Esophagus squamous epithelium (tissue), 5 donors: ENCODE measurements at regions not wholly inside any gene's neighbourhood (a gene's known extent, or its start where the extent isn't known, plus 50 kb on each side); places are given as distances from the start of the nearest gene placed in this dataset.

Experiments
- DNase-seq: peaks from one replicate; lab custom pipeline; 2025; lab: John Stamatoyannopoulos, UW
- H3K27ac ChIP-seq, 4 donors: fragments of 200-600 bp; sonication (generic); one replicate each; pipeline ENCODE4 v1.5.1; 2016 to 2019; ENCODE audit warnings: mild to moderate bottlenecking in 1 of 4
- H3K27me3 ChIP-seq, 4 donors: fragments of 200-600 bp; sonication (generic); 1 replicate in 3 of 4; 2 replicates in 1 of 4; pipeline versions ENCODE4 v1.5.1 to v1.6.0; 2017 to 2021; ENCODE audit warnings: antibody characterized with exemption in 1 of 4
- H3K36me3 ChIP-seq, 3 donors: fragments of 200-600 bp; sonication (generic); one replicate each; pipeline ENCODE4 v1.5.1; 2016 to 2019
- H3K4me1 ChIP-seq, 3 donors: fragments of 200-600 bp; sonication (generic); one replicate each; pipeline ENCODE4 v1.5.1; 2017 to 2019
- H3K4me3 ChIP-seq, 4 donors: fragments of 200-600 bp; sonication (generic); 1 replicate in 3 of 4; 2 replicates in 1 of 4; pipeline ENCODE4 v1.5.1; 2016 to 2019; ENCODE audit warnings: mild to moderate bottlenecking in 2 of 4, moderate library complexity in 1 of 4
- H3K9me3 ChIP-seq, 3 donors: fragments of 200-600 bp; sonication (generic); one replicate each; pipeline ENCODE4 v1.5.1; 2016 to 2019
- CTCF ChIP-seq, 6 experiments: fragments of 450-650 bp in 4 of 6; fragments of 200-600 bp in 2 of 6; sonication (generic) in 2 of 6; IDR thresholded peaks; one replicate each; pipeline ENCODE4 v1.5.1; 2016 to 2019; ENCODE audit warnings: antibody characterized with exemption in 6 of 6, mild to moderate bottlenecking in 4 of 6, moderate library complexity in 4 of 6
- POLR2A ChIP-seq, 4 donors: fragments of 450-650 bp; IDR thresholded peaks; one replicate each; pipeline ENCODE4 v1.6.1; 2017; ENCODE audit warnings: antibody characterized with exemption in 4 of 4, mild to moderate bottlenecking in 4 of 4, moderate library complexity in 3 of 4
- WGBS, 2 donors: methylation state at CpG; one replicate each; pipeline ENCODE4 v1.1.5; 2018; 5-methylcytosine and 5-hydroxymethylcytosine counted together
- intact Hi-C: fragments of 100-400 bp; cut with DNase I; formaldehyde crosslinking; loops from one replicate; pipeline ENCODE4 v1.15.0; 2022
- donor health status: DM: yes; HTN: yes; CAD: no.

GRCh38 chr2:190785334-190785733 lies 95.3 kb upstream of the GLS start:
- Histone ChIP-seq H3K4me1 (peaks cover 0 to 12% (median 0%) of the 10 kb centered on the region in 3 donors), H3K36me3 (no peaks in the 10 kb centered on the region), H3K27ac (no peak overlapping the region), H3K9me3 (peaks cover 0 to 5% (median 0%) of the 10 kb centered on the region in 3 donors), H3K4me3 (no peak overlapping the region), H3K27me3 (peaks cover 0 to 4% (median 0%) of the 10 kb centered on the region in 4 donors)
- DNase-seq = no peak
- no peak for TF ChIP-seq CTCF (IDR thresholded peaks at IDR 0.05)
- no peak for TF ChIP-seq POLR2A (IDR thresholded peaks at IDR 0.05)
- WGBS, 2 donors = 38 to 86% methylated on average over 1 to 2 of the region's 2 CpGs
- intact Hi-C loops = loop anchor here (10.0 kb wide), 1 partner anchor 239 kb away; no protein-coding TSS in a partner anchor

- Histone ChIP-seq H3K4me1 (peaks cover 0 to 20% (median 2%) of the 10 kb centered on the region in 3 donors), H3K4me3 (no peak overlapping the region), H3K9me3 (peaks cover 0 to 5% (median 0%) of the 10 kb centered on the region in 3 donors), H3K27me3 (no peaks in the 10 kb centered on the region), H3K36me3 (no peaks in the 10 kb centered on the region), H3K27ac (no peak overlapping the region)
- 21 to 31% methylated on average over 1 to 3 of the region's 4 CpGs for WGBS, 2 donors
- TF ChIP-seq POLR2A (IDR thresholded peaks at IDR 0.05) (no peak), CTCF (IDR thresholded peaks at IDR 0.05) (no peak)
- intact Hi-C loops = loop anchor here (10.0 kb wide), 1 partner anchor 238 kb away; no protein-coding TSS in a partner anchor
- no peak for DNase-seq
Observed at GRCh38 chr2:190786404-190787166, 94.0 kb upstream of the GLS start.

- 60 to 76% methylated on average over 3 of the region's 3 CpGs for WGBS, 2 donors
- TF ChIP-seq CTCF (IDR thresholded peaks at IDR 0.05) (no peak), POLR2A (IDR thresholded peaks at IDR 0.05) (no peak)
Observed at GRCh38 chr2:190787743-190788235, 92.8 kb upstream of the GLS start.

GRCh38 chr2:190789074-190790004 lies 91.3 kb upstream of the GLS start:
- intact Hi-C loops = loop anchor here (10.0 kb wide), 1 partner anchor 235 kb away; no protein-coding TSS in a partner anchor
- Histone ChIP-seq H3K9me3 (no peaks in the 10 kb centered on the region), H3K4me1 (peaks cover 0 to 29% (median 12%) of the 10 kb centered on the region in 3 donors), H3K36me3 (no peaks in the 10 kb centered on the region), H3K27ac (peak overlapping the region in 2 of 4 donors; percentile 7 to 25), H3K4me3 (no peak overlapping the region), H3K27me3 (no peaks in the 10 kb centered on the region)
- DNase-seq = no peak
- no peak for TF ChIP-seq POLR2A (IDR thresholded peaks at IDR 0.05)
- TF ChIP-seq CTCF (IDR thresholded peaks at IDR 0.05) = no peak
- 65 to 78% methylated on average over 1 to 2 of the region's 2 CpGs for WGBS, 2 donors

More at GRCh38 chr2:190787743-190788235, 92.8 kb upstream of the GLS start:
- no peak overlapping the region for H3K27ac ChIP-seq
- H3K27me3 ChIP-seq = no peaks in the 10 kb centered on the region
- intact Hi-C loops = loop anchor here (10.0 kb wide), 1 partner anchor 237 kb away; no protein-coding TSS in a partner anchor
- no peak for DNase-seq
- no peak overlapping the region for H3K4me3 ChIP-seq
- no peaks in the 10 kb centered on the region for H3K36me3 ChIP-seq
- peaks cover 0 to 29% (median 12%) of the 10 kb centered on the region in 3 donors for H3K4me1 ChIP-seq
- H3K9me3 ChIP-seq = peaks cover 0 to 5% (median 0%) of the 10 kb centered on the region in 3 donors
